ENCODE measurements at regions not wholly inside any gene's neighbourhood (a gene's known extent, or its start where the extent isn't known, plus 50 kb on each side); places are given as distances from the start of the nearest gene placed in this dataset.

- in situ Hi-C loops (cut with MboI) = no loop called here
- H4K20me1 ChIP-seq (ENCODE audit: insufficient read depth) = no peaks in the 10 kb centered on the region
- no peak for DNase-seq
- no peak for TF ChIP-seq EZH2 (IDR thresholded peaks at IDR 0.05; ENCODE audit: insufficient read depth, poor library complexity, severe bottlenecking)
- TF ChIP-seq EZH2phosphoT487 (IDR thresholded peaks at IDR 0.05; ENCODE audit: insufficient read depth, low read depth) = no peak
- H3F3A ChIP-seq (ENCODE audit: insufficient read depth) = no peaks in the 10 kb centered on the region
- H3K4me2 ChIP-seq (ENCODE audit: unreplicated experiment) = no peak overlapping the region
- H3K79me2 ChIP-seq (ENCODE audit: insufficient read depth) = no peaks in the 10 kb centered on the region
- H3K9me3 ChIP-seq (ENCODE audit: low read depth) = no peaks in the 10 kb centered on the region
- H3K4me1 ChIP-seq (ENCODE audit: insufficient read depth) = no peaks in the 10 kb centered on the region
- H3K4me3 ChIP-seq = no peak overlapping the region
- H3K27me3 ChIP-seq (replicated peaks; ENCODE audit: insufficient read depth) = no peaks in the 10 kb centered on the region
- 25 to 31% methylated on average over 2 of the region's 2 CpGs for WGBS, 2 experiments (ENCODE audit: low coverage in 1 of 2, low lambda C conversion rate in 2 of 2, missing lambda C conversion rate in 2 of 2)
- H2AFZ ChIP-seq = no peak overlapping the region
- no peak overlapping the region for H3K9ac ChIP-seq
- no peaks in the 10 kb centered on the region for H3K36me3 ChIP-seq (ENCODE audit: low read depth)
- no peaks in the 10 kb centered on the region for H3K9me2 ChIP-seq (ENCODE audit: insufficient read depth)
- no peak overlapping the region for H3K27ac ChIP-seq
Measured at GRCh38 chr13:67623630-67624029, 393.5 kb upstream of the PCDH9 start.

GRCh38 chr13:67620665-67621064 is 390.5 kb upstream of the PCDH9 start:
- H3K36me3 ChIP-seq (ENCODE audit: low read depth) = no peaks in the 10 kb centered on the region
- no peaks in the 10 kb centered on the region for H4K20me1 ChIP-seq (ENCODE audit: insufficient read depth)
- no peak overlapping the region for H2AFZ ChIP-seq
- no peaks in the 10 kb centered on the region for H3K27me3 ChIP-seq (replicated peaks; ENCODE audit: insufficient read depth)
- H3K27ac ChIP-seq = no peak overlapping the region
- H3K9me2 ChIP-seq (ENCODE audit: insufficient read depth) = no peaks in the 10 kb centered on the region
- no peak overlapping the region for H3K9ac ChIP-seq
- TF ChIP-seq EZH2 (IDR thresholded peaks at IDR 0.05; ENCODE audit: insufficient read depth, poor library complexity, severe bottlenecking) (no peak), EZH2phosphoT487 (IDR thresholded peaks at IDR 0.05; ENCODE audit: insufficient read depth, low read depth) (no peak)
- H3K9me3 ChIP-seq (ENCODE audit: low read depth) = no peaks in the 10 kb centered on the region
- in situ Hi-C loops (cut with MboI) = no loop called here
- H3K4me2 ChIP-seq (ENCODE audit: unreplicated experiment) = no peak overlapping the region
- 3 to 6% methylated on average over 3 of the region's 3 CpGs for WGBS, 2 experiments (ENCODE audit: low coverage in 1 of 2, low lambda C conversion rate in 2 of 2, missing lambda C conversion rate in 2 of 2)
- DNase-seq = no peak
- no peaks in the 10 kb centered on the region for H3F3A ChIP-seq (ENCODE audit: insufficient read depth)
- no peaks in the 10 kb centered on the region for H3K4me1 ChIP-seq (ENCODE audit: insufficient read depth)
- no peak overlapping the region for H3K4me3 ChIP-seq
- H3K79me2 ChIP-seq (ENCODE audit: insufficient read depth) = no peaks in the 10 kb centered on the region

DNA sequence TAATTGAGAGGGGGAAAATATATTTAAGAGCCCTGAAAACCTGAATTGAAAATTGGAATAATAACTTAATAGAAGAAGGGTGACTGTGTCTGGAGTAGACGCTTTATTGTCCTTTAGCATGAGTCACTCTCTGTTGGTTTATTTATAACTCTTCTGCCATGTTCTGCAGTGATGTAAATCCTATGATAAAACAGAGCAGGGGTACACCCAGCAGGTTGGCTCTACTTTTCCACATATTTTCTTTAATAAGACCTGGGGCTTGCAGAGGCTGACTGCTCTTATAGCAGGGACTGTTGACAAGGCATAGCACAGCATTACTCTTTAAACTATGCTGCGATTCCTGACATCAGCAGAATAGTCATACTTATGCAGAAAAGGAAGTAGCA is 389.9 kb upstream of the PCDH9 start:
- no peak overlapping the region for H3K27ac ChIP-seq
- no peak overlapping the region for H2AFZ ChIP-seq

DNA sequence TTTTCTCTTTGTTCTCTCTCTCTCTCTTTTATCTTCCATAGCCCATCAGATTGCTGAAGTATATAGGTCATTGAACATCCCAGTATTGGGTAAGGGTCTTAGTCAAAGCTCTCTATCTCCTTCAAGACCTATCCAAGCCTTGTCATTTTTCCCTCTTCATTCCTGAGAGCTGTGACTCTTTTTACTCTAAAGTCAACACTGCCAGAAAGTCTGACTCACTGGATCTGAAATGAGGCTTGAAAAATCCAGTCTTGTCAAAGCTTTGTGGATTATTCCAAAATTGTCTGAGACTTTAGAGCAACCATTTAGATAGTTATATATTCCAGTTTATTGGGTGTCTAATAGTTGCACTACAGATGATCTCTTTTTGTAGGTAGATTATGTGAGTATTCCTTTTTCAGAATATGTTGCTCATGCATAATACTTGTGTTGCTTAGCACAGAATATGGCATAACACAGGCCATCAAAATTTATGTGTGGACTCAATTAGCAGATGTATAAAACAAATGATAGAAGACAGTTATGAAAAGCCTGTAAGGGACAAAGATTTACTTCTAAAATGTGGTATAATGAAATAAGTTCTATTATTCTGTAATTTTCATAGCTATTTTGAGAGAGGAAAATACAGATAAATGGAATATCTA is 389.3 kb upstream of the PCDH9 start:
- Histone ChIP-seq H3K79me2 (ENCODE audit: insufficient read depth) (no peaks in the 10 kb centered on the region), H4K20me1 (ENCODE audit: insufficient read depth) (no peaks in the 10 kb centered on the region), H2AFZ (no peak overlapping the region), H3K4me3 (no peak overlapping the region), H3K9me3 (ENCODE audit: low read depth) (no peaks in the 10 kb centered on the region), H3K36me3 (ENCODE audit: low read depth) (no peaks in the 10 kb centered on the region), H3K9me2 (ENCODE audit: insufficient read depth) (no peaks in the 10 kb centered on the region), H3K27ac (no peak overlapping the region), H3F3A (ENCODE audit: insufficient read depth) (no peaks in the 10 kb centered on the region), H3K27me3 (replicated peaks; ENCODE audit: insufficient read depth) (no peaks in the 10 kb centered on the region), H3K9ac (no peak overlapping the region), H3K4me1 (ENCODE audit: insufficient read depth) (no peaks in the 10 kb centered on the region), H3K4me2 (ENCODE audit: unreplicated experiment) (no peak overlapping the region)
- in situ Hi-C loops (cut with MboI) = no loop called here
- DNase-seq = no peak
- TF ChIP-seq EZH2phosphoT487 (IDR thresholded peaks at IDR 0.05; ENCODE audit: insufficient read depth, low read depth) (no peak), EZH2 (IDR thresholded peaks at IDR 0.05; ENCODE audit: insufficient read depth, poor library complexity, severe bottlenecking) (no peak)

More for the DNA sequence above, 389.9 kb upstream of the PCDH9 start:
- H3K4me1 ChIP-seq (ENCODE audit: insufficient read depth) = no peaks in the 10 kb centered on the region
- H3K9me3 ChIP-seq (ENCODE audit: low read depth) = no peaks in the 10 kb centered on the region
- no peaks in the 10 kb centered on the region for H3K9me2 ChIP-seq (ENCODE audit: insufficient read depth)
- no peak overlapping the region for H3K9ac ChIP-seq
- no peak overlapping the region for H3K4me2 ChIP-seq (ENCODE audit: unreplicated experiment)
- no peak for DNase-seq
- no peak for TF ChIP-seq EZH2 (IDR thresholded peaks at IDR 0.05; ENCODE audit: insufficient read depth, poor library complexity, severe bottlenecking)
- no peak for TF ChIP-seq EZH2phosphoT487 (IDR thresholded peaks at IDR 0.05; ENCODE audit: insufficient read depth, low read depth)
- H4K20me1 ChIP-seq (ENCODE audit: insufficient read depth) = no peaks in the 10 kb centered on the region
- in situ Hi-C loops (cut with MboI) = no loop called here
- no peaks in the 10 kb centered on the region for H3K79me2 ChIP-seq (ENCODE audit: insufficient read depth)
- no peaks in the 10 kb centered on the region for H3F3A ChIP-seq (ENCODE audit: insufficient read depth)
- no peaks in the 10 kb centered on the region for H3K36me3 ChIP-seq (ENCODE audit: low read depth)
- no peak overlapping the region for H3K4me3 ChIP-seq
- H3K27me3 ChIP-seq (replicated peaks; ENCODE audit: insufficient read depth) = no peaks in the 10 kb centered on the region
- 15 to 16% methylated on average over 2 of the region's 2 CpGs for WGBS, 2 experiments (ENCODE audit: low coverage in 1 of 2, low lambda C conversion rate in 2 of 2, missing lambda C conversion rate in 2 of 2)

DNA sequence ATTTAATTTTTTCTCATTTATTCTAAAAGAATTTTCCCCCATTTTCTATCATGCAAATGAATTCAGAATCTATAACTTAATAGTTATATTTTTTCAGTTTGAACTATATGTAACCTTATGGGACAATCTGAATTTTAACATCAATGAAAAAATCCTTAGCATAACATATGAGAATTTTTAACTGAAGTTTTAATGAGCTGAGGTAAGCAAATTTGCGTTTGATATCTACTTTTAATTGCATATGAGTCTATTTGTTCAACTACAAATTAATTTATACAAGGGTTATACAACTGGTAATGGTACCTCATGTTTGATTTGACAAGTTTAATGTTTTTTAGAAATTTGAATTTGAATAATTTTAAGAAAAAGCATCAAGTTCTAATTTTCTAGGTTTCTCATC is 384.4 kb upstream of the PCDH9 start:
- in situ Hi-C loops (cut with MboI) = no loop called here
- Histone ChIP-seq H3K9me3 (ENCODE audit: low read depth) (no peaks in the 10 kb centered on the region), H3K9ac (no peak overlapping the region), H4K20me1 (ENCODE audit: insufficient read depth) (no peaks in the 10 kb centered on the region), H2AFZ (no peak overlapping the region), H3K27me3 (replicated peaks; ENCODE audit: insufficient read depth) (no peaks in the 10 kb centered on the region), H3K36me3 (ENCODE audit: low read depth) (no peaks in the 10 kb centered on the region), H3K79me2 (ENCODE audit: insufficient read depth) (no peaks in the 10 kb centered on the region), H3K27ac (no peak overlapping the region), H3K4me3 (no peak overlapping the region), H3K4me2 (ENCODE audit: unreplicated experiment) (no peak overlapping the region), H3K4me1 (ENCODE audit: insufficient read depth) (no peaks in the 10 kb centered on the region), H3K9me2 (ENCODE audit: insufficient read depth) (no peaks in the 10 kb centered on the region), H3F3A (ENCODE audit: insufficient read depth) (no peaks in the 10 kb centered on the region)
- TF ChIP-seq EZH2phosphoT487 (IDR thresholded peaks at IDR 0.05; ENCODE audit: insufficient read depth, low read depth) (no peak), EZH2 (IDR thresholded peaks at IDR 0.05; ENCODE audit: insufficient read depth, poor library complexity, severe bottlenecking) (no peak)
- WGBS, 2 experiments (ENCODE audit: low coverage in 1 of 2, low lambda C conversion rate in 2 of 2, missing lambda C conversion rate in 2 of 2) = 9 to 11% methylated on average over 1 of the region's 1 CpG
- DNase-seq = no peak

All from GM23248 (cell line).